CD14-positive monocyte (primary cell): ENCODE measurements at regions not wholly inside any gene's neighbourhood (a gene's known extent, or its start where the extent isn't known, plus 50 kb on each side); places are given as distances from the start of the nearest gene placed in this dataset.

ENCODE experiments used
- DNase-seq, 3 donors: peaks; one replicate each; pipeline ENCODE4 v3.0.0-alpha.2; 2011 to 2022
- H2AFZ ChIP-seq: 2 replicates; pipeline ENCODE4 v1.6.0; 2012; ENCODE audit warnings: mild to moderate bottlenecking, low read depth, low read length, inconsistent platforms; ENCODE audit not compliant: insufficient read depth, poor library complexity, severe bottlenecking
- H3K27ac ChIP-seq, 2 donors: 1 replicate in 1 of 2; 2 replicates in 1 of 2; pipeline ENCODE4 v1.5.1; 2012 to 2013; ENCODE audit warnings: low read length in 2 of 2, control low read depth in 1 of 2, inconsistent platforms in 1 of 2, low read depth in 1 of 2, mild to moderate bottlenecking in 1 of 2
- H3K27me3 ChIP-seq, 2 donors: one replicate each; pipeline versions ENCODE4 v1.6.0 to v1.6.1; 2011 to 2013; ENCODE audit warnings: low read length in 2 of 2; ENCODE audit not compliant: control insufficient read depth in 2 of 2, insufficient read depth in 2 of 2
- H3K36me3 ChIP-seq, 2 donors: replicated peaks in 1 of 2; 1 replicate in 1 of 2; 2 replicates in 1 of 2; pipeline versions ENCODE4 v1.5.1 to v1.6.1; 2012 to 2013; ENCODE audit warnings: low read length in 2 of 2, control low read depth in 1 of 2, inconsistent platforms in 1 of 2, mild to moderate bottlenecking in 1 of 2; ENCODE audit not compliant: insufficient read depth in 2 of 2, control insufficient read depth in 1 of 2
- H3K4me1 ChIP-seq, 2 donors: 1 replicate in 1 of 2; 2 replicates in 1 of 2; pipeline versions ENCODE4 v1.5.1 to v1.6.1; 2012 to 2013; ENCODE audit warnings: low read length in 2 of 2, control low read depth in 1 of 2, inconsistent platforms in 1 of 2, mild to moderate bottlenecking in 1 of 2, moderate library complexity in 1 of 2; ENCODE audit not compliant: insufficient read depth in 2 of 2, control insufficient read depth in 1 of 2
- H3K4me2 ChIP-seq: replicated peaks from 2 replicates; pipeline ENCODE3; 2012; ENCODE audit warnings: low read length, moderate library complexity, mild to moderate bottlenecking; ENCODE audit not compliant: poor library complexity, severe bottlenecking; ENCODE audit errors: extremely low read depth
- H3K4me3 ChIP-seq, 3 experiments: fragments of 200-600 bp in 1 of 3; sonication (generic) in 1 of 3; replicated peaks in 1 of 3; 1 replicate in 2 of 3; 2 replicates in 1 of 3; pipeline ENCODE4 v1.5.1; 2011 to 2013; ENCODE audit warnings: low read length in 3 of 3, mild to moderate bottlenecking in 3 of 3, control low read depth in 2 of 3, low read depth in 2 of 3, inconsistent platforms in 1 of 3, moderate library complexity in 1 of 3
- H3K79me2 ChIP-seq: 2 replicates; pipeline ENCODE4 v1.6.0; 2012; ENCODE audit warnings: mild to moderate bottlenecking, control low read depth, inconsistent platforms, low read length, moderate library complexity; ENCODE audit not compliant: insufficient read depth
- H3K9ac ChIP-seq: 2 replicates; pipeline ENCODE4 v1.6.0; 2017; ENCODE audit warnings: low read length, mild to moderate bottlenecking; ENCODE audit not compliant: insufficient read depth, poor library complexity, severe bottlenecking
- H3K9me3 ChIP-seq, 2 donors: replicated peaks in 1 of 2; 1 replicate in 1 of 2; 2 replicates in 1 of 2; pipeline versions ENCODE4 v1.5.1 to v1.6.1; 2012 to 2013; ENCODE audit warnings: low read length in 2 of 2, control low read depth in 1 of 2; ENCODE audit not compliant: control insufficient read depth in 1 of 2, insufficient read depth in 1 of 2
- H4K20me1 ChIP-seq: 2 replicates; pipeline ENCODE4 v1.6.0; 2012; ENCODE audit warnings: mild to moderate bottlenecking, low read length, control low read depth, moderate library complexity; ENCODE audit not compliant: insufficient read depth
- H3K27ac Mint-ChIP-seq, 7 donors: one replicate each; pipeline ENCODE4 v1.8.0; 2020; ENCODE audit warnings: mild to moderate bottlenecking in 7 of 7, mixed read lengths in 7 of 7, moderate library complexity in 6 of 7, inconsistent platforms in 2 of 7
- H3K27me3 Mint-ChIP-seq, 3 donors: one replicate each; pipeline ENCODE4 v1.8.0; 2021 to 2022; ENCODE audit warnings: low read depth in 3 of 3, mild to moderate bottlenecking in 3 of 3, mixed read lengths in 3 of 3, moderate library complexity in 3 of 3, inconsistent platforms in 1 of 3
- H3K36me3 Mint-ChIP-seq, 2 donors: one replicate each; pipeline ENCODE4 v1.8.0; 2020; ENCODE audit warnings: mixed read lengths in 2 of 2, inconsistent platforms in 1 of 2, mild to moderate bottlenecking in 1 of 2
- H3K4me1 Mint-ChIP-seq: one replicate; pipeline ENCODE4 v1.8.0; 2020; ENCODE audit warnings: mild to moderate bottlenecking, mixed read lengths
- H3K4me3 Mint-ChIP-seq, 2 donors: one replicate each; pipeline ENCODE4 v1.8.0; 2020; ENCODE audit warnings: mild to moderate bottlenecking in 2 of 2, mixed read lengths in 2 of 2, moderate library complexity in 1 of 2
- H3K9me3 Mint-ChIP-seq, 7 donors: one replicate each; pipeline ENCODE4 v1.8.0; 2020 to 2022; ENCODE audit warnings: mixed read lengths in 7 of 7, mild to moderate bottlenecking in 6 of 7, moderate library complexity in 6 of 7, inconsistent platforms in 2 of 7
- CTCF ChIP-seq: fragments of 200-600 bp; IDR thresholded peaks from one replicate; pipeline ENCODE4 v1.8.0; 2022; ENCODE audit warnings: antibody characterized with exemption, mild to moderate bottlenecking
- WGBS: methylation state at CpG from one replicate; pipeline ENCODE4 v1.1.5; 2013; ENCODE audit warnings: missing lambda C conversion rate; ENCODE audit not compliant: insufficient coverage; 5-methylcytosine and 5-hydroxymethylcytosine counted together
- intact Hi-C, 2 donors: fragments of 100-400 bp; cut with micrococcal nuclease; formaldehyde crosslinking; loops; one replicate each; pipeline versions ENCODE4 v1.15.0 to v1.15.1; 2023

GRCh38 chr15:22265056-22265945 lies 185.0 kb downstream of the OR4M2 start:
- Histone ChIP-seq H3K4me1 (peaks cover 14 to 15% of the 10 kb centered on the region in 2 donors), H3K79me2 (no peaks in the 10 kb centered on the region), H3K4me3 (no peak overlapping the region), H4K20me1 (no peaks in the 10 kb centered on the region), H3K9ac (no peak overlapping the region), H3K27me3 (no peaks in the 10 kb centered on the region), H3K36me3 (no peaks in the 10 kb centered on the region), H3K27ac (no peak overlapping the region), H3K9me3 (no peaks in the 10 kb centered on the region), H3K4me2 (no peak overlapping the region), H2AFZ (no peak overlapping the region)
- Mint-ChIP-seq H3K9me3 (no peaks in the 10 kb centered on the region), H3K27me3 (peaks cover 0 to 2% (median 0%) of the 10 kb centered on the region in 3 donors), H3K36me3 (no peaks in the 10 kb centered on the region), H3K4me1 (peaks cover 4% of the 10 kb centered on the region), H3K27ac (no peak overlapping the region), H3K4me3 (no peak overlapping the region)
- no peak for DNase-seq
- no peak for TF ChIP-seq CTCF
- intact Hi-C loops = no loop called here
- WGBS = 92% methylated on average over 19 of the region's 19 CpGs

DNA sequence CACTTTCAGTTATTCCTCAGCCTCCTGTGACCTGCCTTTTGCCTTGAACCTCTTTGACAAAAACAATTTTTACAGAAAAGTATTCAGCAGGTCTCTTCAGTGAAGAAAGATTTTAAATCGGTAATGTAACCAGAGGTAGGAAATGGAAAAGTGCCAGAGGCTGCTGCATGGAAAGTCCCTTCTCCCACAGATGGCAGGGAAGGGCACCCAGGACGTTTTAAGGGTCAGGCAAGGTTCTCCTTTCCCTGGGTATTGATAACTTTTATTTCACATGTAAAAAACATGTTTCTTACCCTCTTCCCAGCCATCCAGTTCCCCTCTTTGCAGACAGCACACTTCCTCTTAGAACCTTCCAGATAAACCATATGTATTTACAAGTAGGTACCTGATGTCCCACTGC lies 185.6 kb downstream of the OR4M2 start:
- Histone ChIP-seq H2AFZ (no peak overlapping the region), H3K4me2 (no peak overlapping the region), H3K79me2 (no peaks in the 10 kb centered on the region), H3K36me3 (no peaks in the 10 kb centered on the region), H3K4me3 (no peak overlapping the region), H3K27ac (no peak overlapping the region), H3K27me3 (no peaks in the 10 kb centered on the region), H3K9me3 (no peaks in the 10 kb centered on the region), H3K9ac (no peak overlapping the region), H4K20me1 (no peaks in the 10 kb centered on the region), H3K4me1 (peaks cover 14 to 15% of the 10 kb centered on the region in 2 donors)
- no peak for TF ChIP-seq CTCF
- Mint-ChIP-seq H3K27ac (no peak overlapping the region), H3K27me3 (peaks cover 0 to 2% (median 0%) of the 10 kb centered on the region in 3 donors), H3K36me3 (no peaks in the 10 kb centered on the region), H3K4me1 (peaks cover 4% of the 10 kb centered on the region), H3K9me3 (no peaks in the 10 kb centered on the region), H3K4me3 (no peak overlapping the region)
- WGBS = 22% methylated on average over 1 of the region's 2 CpGs
- intact Hi-C loops = no loop called here
- no peak for DNase-seq
